ENCODE measurements at regions not wholly inside any gene's neighbourhood (a gene's known extent, or its start where the extent isn't known, plus 50 kb on each side); places are given as distances from the start of the nearest gene placed in this dataset.
"Not testable (repeated sequence)": the region's sequence is repeated elsewhere in the genome, so short reads cannot be mapped to it uniquely, and the experiment has no call there.

- no peak for FAIRE-seq
These were observed 192.8 kb upstream of the ZNF521 start for GRCh38 chr18:25544546-25545287.

GRCh38 chr18:25538175-25538922 is 186.4 kb upstream of the ZNF521 start:
- no peak for FAIRE-seq

- FAIRE-seq: no peak
These were observed 183.5 kb upstream of the ZNF521 start for GRCh38 chr18:25535495-25535894.

- FAIRE-seq: no peak
These were observed 182.4 kb upstream of the ZNF521 start for GRCh38 chr18:25534401-25534800.

GRCh38 chr18:25533218-25533617 is 181.3 kb upstream of the ZNF521 start:
- FAIRE-seq: no peak

- no peak for FAIRE-seq
These were observed 179.2 kb upstream of the ZNF521 start for GRCh38 chr18:25531207-25531606.

GRCh38 chr18:25525789-25526188 is 173.8 kb upstream of the ZNF521 start:
- FAIRE-seq: not testable (repeated sequence)

GRCh38 chr18:25518716-25519053 is 166.7 kb upstream of the ZNF521 start:
- no peak for FAIRE-seq

- no peak for FAIRE-seq
These were observed 166.1 kb upstream of the ZNF521 start for GRCh38 chr18:25517881-25518715.

GRCh38 chr18:25516747-25517498 is 165.0 kb upstream of the ZNF521 start:
- FAIRE-seq: no peak

GRCh38 chr18:25516121-25516520 is 164.2 kb upstream of the ZNF521 start:
- FAIRE-seq: no peak

GRCh38 chr18:25510096-25510495 is 158.1 kb upstream of the ZNF521 start:
- FAIRE-seq: no peak

GRCh38 chr18:25503567-25504081 is 151.7 kb upstream of the ZNF521 start:
- no peak for FAIRE-seq

- no peak for FAIRE-seq
These were observed 145.3 kb upstream of the ZNF521 start for GRCh38 chr18:25497151-25497794.

GRCh38 chr18:25496544-25496943 is 144.6 kb upstream of the ZNF521 start:
- FAIRE-seq: no peak

GRCh38 chr18:25495606-25496005 is 143.6 kb upstream of the ZNF521 start:
- no peak for FAIRE-seq

GRCh38 chr18:25494888-25495287 is 142.9 kb upstream of the ZNF521 start:
- no peak for FAIRE-seq

- FAIRE-seq: no peak
These were observed 141.4 kb upstream of the ZNF521 start for GRCh38 chr18:25493401-25493800.

GRCh38 chr18:25490316-25490715 is 138.3 kb upstream of the ZNF521 start:
- FAIRE-seq: no peak

- FAIRE-seq: no peak
These were observed 121.0 kb upstream of the ZNF521 start for GRCh38 chr18:25473008-25473407.

GRCh38 chr18:25470756-25471524 is 119.0 kb upstream of the ZNF521 start:
- FAIRE-seq: not testable (repeated sequence)
